ENCODE measurements at regions not wholly inside any gene's neighbourhood (a gene's known extent, or its start where the extent isn't known, plus 50 kb on each side); places are given as distances from the start of the nearest gene placed in this dataset.

GRCh38 chr10:10584161-10584560, 433.5 kb upstream of the CELF2 start:
- no peak overlapping the region for H3K4me3 ChIP-seq
- no peak for DNase-seq
- H3K27ac ChIP-seq: no peak overlapping the region
- no peaks in the 10 kb centered on the region for H3K36me3 ChIP-seq
- intact Hi-C loops (cut with DNase I): no loop called here
- no peaks in the 10 kb centered on the region for H3K4me1 ChIP-seq
- no peak for TF ChIP-seq POLR2A (IDR thresholded peaks at IDR 0.05)
- TF ChIP-seq, protein P1, sequence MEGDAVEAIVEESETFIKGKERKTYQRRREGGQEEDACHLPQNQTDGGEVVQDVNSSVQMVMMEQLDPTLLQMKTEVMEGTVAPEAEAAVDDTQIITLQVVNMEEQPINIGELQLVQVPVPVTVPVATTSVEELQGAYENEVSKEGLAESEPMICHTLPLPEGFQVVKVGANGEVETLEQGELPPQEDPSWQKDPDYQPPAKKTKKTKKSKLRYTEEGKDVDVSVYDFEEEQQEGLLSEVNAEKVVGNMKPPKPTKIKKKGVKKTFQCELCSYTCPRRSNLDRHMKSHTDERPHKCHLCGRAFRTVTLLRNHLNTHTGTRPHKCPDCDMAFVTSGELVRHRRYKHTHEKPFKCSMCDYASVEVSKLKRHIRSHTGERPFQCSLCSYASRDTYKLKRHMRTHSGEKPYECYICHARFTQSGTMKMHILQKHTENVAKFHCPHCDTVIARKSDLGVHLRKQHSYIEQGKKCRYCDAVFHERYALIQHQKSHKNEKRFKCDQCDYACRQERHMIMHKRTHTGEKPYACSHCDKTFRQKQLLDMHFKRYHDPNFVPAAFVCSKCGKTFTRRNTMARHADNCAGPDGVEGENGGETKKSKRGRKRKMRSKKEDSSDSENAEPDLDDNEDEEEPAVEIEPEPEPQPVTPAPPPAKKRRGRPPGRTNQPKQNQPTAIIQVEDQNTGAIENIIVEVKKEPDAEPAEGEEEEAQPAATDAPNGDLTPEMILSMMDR (IDR thresholded peaks at IDR 0.05): no peak
- 67 to 77% methylated on average over 5 of the region's 5 CpGs for WGBS, 2 donors
- H3K27me3 ChIP-seq: no peaks in the 10 kb centered on the region
- H3K9me3 ChIP-seq: no peaks in the 10 kb centered on the region

GRCh38 chr10:10587744-10588393, 429.8 kb upstream of the CELF2 start:
- Histone ChIP-seq H3K4me3 (no peak overlapping the region), H3K4me1 (no peaks in the 10 kb centered on the region), H3K27ac (no peak overlapping the region), H3K9me3 (no peaks in the 10 kb centered on the region), H3K27me3 (no peaks in the 10 kb centered on the region), H3K36me3 (no peaks in the 10 kb centered on the region)
- WGBS, 2 donors: 69 to 80% methylated on average over 5 of the region's 5 CpGs
- intact Hi-C loops (cut with DNase I): no loop called here
- no peak for DNase-seq
- TF ChIP-seq, protein P1 (IDR thresholded peaks at IDR 0.05): no peak
- TF ChIP-seq POLR2A (IDR thresholded peaks at IDR 0.05): no peak

GRCh38 chr10:10589540-10590303, 427.9 kb upstream of the CELF2 start:
- no peaks in the 10 kb centered on the region for H3K9me3 ChIP-seq
- no peaks in the 10 kb centered on the region for H3K4me1 ChIP-seq
- TF ChIP-seq, protein P1 (IDR thresholded peaks at IDR 0.05): no peak
- TF ChIP-seq POLR2A (IDR thresholded peaks at IDR 0.05): no peak
- H3K27me3 ChIP-seq: no peaks in the 10 kb centered on the region
- no peaks in the 10 kb centered on the region for H3K36me3 ChIP-seq
- no peak overlapping the region for H3K4me3 ChIP-seq
- WGBS, 2 donors: 7 to 13% methylated on average over 3 to 4 of the region's 4 CpGs
- intact Hi-C loops (cut with DNase I): no loop called here
- H3K27ac ChIP-seq: no peak overlapping the region
- DNase-seq: no peak

DNA sequence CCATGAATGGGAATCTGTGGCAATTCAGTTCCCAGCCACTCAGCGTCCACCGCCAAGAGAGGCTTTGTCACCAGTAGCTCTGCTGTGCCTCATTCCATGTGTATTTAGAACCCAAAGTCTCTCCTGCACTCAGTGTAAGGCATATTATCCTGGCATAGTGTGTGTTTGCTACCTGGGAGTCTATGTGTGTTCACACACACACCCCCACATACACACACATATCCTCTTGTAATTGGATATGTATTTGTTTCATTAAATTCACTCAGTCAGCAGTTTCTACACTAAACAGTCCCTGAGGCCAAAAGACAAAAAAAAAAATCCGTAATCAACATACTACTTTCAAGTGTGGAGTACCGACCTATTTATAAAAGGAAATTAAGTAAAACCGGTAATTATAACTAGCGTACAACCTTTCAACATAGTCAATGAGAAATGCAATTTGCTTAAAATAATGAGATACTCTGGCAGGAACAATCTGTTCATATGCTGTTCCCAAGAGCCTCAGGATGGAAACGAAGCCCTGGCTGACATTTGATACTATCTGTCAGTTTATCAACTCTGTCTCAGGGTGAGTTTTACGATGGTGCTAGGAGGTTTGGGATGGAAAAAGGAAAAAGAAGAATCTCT, 425.8 kb upstream of the CELF2 start:
- no peak overlapping the region for H3K27ac ChIP-seq
- H3K9me3 ChIP-seq: no peaks in the 10 kb centered on the region
- intact Hi-C loops (cut with DNase I): no loop called here
- no peak for DNase-seq
- no peaks in the 10 kb centered on the region for H3K36me3 ChIP-seq
- H3K4me1 ChIP-seq: no peaks in the 10 kb centered on the region
- no peaks in the 10 kb centered on the region for H3K27me3 ChIP-seq
- H3K4me3 ChIP-seq: no peak overlapping the region
- WGBS, 2 donors: 69 to 77% methylated on average over 8 of the region's 8 CpGs
- no peak for TF ChIP-seq POLR2A (IDR thresholded peaks at IDR 0.05)
- TF ChIP-seq, protein P1 (IDR thresholded peaks at IDR 0.05): no peak

DNA sequence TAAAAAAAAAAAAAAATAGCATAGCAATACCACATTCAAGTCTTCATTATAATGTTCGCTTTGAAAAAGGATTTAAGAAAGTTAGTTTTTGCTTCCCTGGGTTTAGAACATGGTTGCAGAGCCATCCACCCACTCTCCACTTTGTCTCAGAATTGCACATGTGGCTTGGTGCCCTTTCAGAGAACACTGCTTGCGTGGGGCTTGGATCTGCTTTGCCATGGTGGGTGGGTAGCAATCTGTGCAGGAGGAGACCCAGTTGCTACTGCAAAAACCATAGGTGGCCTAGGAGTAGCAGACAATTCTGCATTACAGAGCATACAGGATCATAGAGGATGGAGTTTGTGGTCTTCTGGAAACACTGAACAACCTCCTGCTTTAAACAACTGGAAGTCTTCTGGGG, 421.4 kb upstream of the CELF2 start:
- no peaks in the 10 kb centered on the region for H3K27me3 ChIP-seq
- no peak overlapping the region for H3K27ac ChIP-seq
- WGBS, 2 donors: 46 to 96% methylated on average over 2 of the region's 2 CpGs

More for the DNA sequence above, 421.4 kb upstream of the CELF2 start:
- intact Hi-C loops (cut with DNase I): no loop called here
- Histone ChIP-seq H3K4me3 (no peak overlapping the region), H3K9me3 (no peaks in the 10 kb centered on the region), H3K36me3 (no peaks in the 10 kb centered on the region), H3K4me1 (no peaks in the 10 kb centered on the region)
- TF ChIP-seq, protein P1 (IDR thresholded peaks at IDR 0.05): no peak
- TF ChIP-seq POLR2A (IDR thresholded peaks at IDR 0.05): no peak
- no peak for DNase-seq

All from esophagus squamous epithelium (tissue), 5 donors.